OCI-LY1 (cell line): ENCODE measurements at regions not wholly inside any gene's neighbourhood (a gene's known extent, or its start where the extent isn't known, plus 50 kb on each side); places are given as distances from the start of the nearest gene placed in this dataset.

ENCODE experiments used
- EZH2 ChIP-seq: fragments of 200-600 bp; sonication (generic), shearing (Covaris generic); IDR thresholded peaks from 2 replicates; pipeline ENCODE4 v1.8.0; 2017; ENCODE audit warnings: borderline replicate concordance, mixed run types, mild to moderate bottlenecking, antibody characterized with exemption, low read length, moderate library complexity, mixed read lengths
- TF ChIP-seq, protein P1 (sequence below): fragments of 200-600 bp; sonication (generic), shearing (Covaris generic); IDR thresholded peaks from 2 replicates; pipeline ENCODE4 v1.5.1; 2017; ENCODE audit warnings: mild to moderate bottlenecking, antibody characterized with exemption, low read length, moderate library complexity, mixed read lengths

DNA sequence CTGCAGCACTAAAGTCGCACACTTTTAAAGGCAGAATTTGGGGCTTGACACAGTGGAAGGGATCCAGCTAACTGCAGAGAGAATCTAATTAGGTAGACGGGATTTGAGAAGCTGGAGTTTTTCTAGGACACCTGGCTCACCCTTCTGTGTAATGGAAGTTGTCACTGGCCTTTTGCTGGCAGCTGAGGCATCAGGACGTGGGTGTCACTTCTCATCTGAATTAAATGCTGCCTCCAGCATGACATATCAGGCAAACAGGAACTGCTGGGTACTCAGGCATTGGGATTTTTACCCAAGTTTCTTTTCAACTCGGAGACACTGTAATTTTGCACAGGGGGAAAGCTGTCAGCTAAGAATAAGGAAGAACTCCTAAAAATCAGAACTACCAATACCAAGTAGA is 861.9 kb upstream of the ARPP21 start:
- TF ChIP-seq, protein P1, sequence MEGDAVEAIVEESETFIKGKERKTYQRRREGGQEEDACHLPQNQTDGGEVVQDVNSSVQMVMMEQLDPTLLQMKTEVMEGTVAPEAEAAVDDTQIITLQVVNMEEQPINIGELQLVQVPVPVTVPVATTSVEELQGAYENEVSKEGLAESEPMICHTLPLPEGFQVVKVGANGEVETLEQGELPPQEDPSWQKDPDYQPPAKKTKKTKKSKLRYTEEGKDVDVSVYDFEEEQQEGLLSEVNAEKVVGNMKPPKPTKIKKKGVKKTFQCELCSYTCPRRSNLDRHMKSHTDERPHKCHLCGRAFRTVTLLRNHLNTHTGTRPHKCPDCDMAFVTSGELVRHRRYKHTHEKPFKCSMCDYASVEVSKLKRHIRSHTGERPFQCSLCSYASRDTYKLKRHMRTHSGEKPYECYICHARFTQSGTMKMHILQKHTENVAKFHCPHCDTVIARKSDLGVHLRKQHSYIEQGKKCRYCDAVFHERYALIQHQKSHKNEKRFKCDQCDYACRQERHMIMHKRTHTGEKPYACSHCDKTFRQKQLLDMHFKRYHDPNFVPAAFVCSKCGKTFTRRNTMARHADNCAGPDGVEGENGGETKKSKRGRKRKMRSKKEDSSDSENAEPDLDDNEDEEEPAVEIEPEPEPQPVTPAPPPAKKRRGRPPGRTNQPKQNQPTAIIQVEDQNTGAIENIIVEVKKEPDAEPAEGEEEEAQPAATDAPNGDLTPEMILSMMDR, result no peak
- no peak for TF ChIP-seq EZH2
